GM06990 (cell line): ENCODE measurements at regions not wholly inside any gene's neighbourhood (a gene's known extent, or its start where the extent isn't known, plus 50 kb on each side); places are given as distances from the start of the nearest gene placed in this dataset.

Source experiments
- DNase-seq: peaks from one replicate; pipeline ENCODE4 v3.0.0-alpha.2; 2011; ENCODE audit not compliant: insufficient read length; ENCODE audit errors: extremely low read depth
- H3K27me3 ChIP-seq: replicated peaks from 2 replicates; pipeline ENCODE4 v1.6.0; 2011; ENCODE audit warnings: low read length; ENCODE audit not compliant: control insufficient read depth, insufficient read depth
- H3K36me3 ChIP-seq: 2 replicates; pipeline ENCODE4 v1.5.1; 2011; ENCODE audit warnings: low read length; ENCODE audit not compliant: control insufficient read depth, insufficient read depth
- H3K4me3 ChIP-seq: replicated peaks from 2 replicates; pipeline ENCODE4 v1.5.1; 2011; ENCODE audit warnings: low read depth, mild to moderate bottlenecking, control low read depth, low read length
- CTCF ChIP-seq: IDR thresholded peaks from 2 replicates; pipeline ENCODE4 v1.5.1; 2011; ENCODE audit warnings: low read length, control low read depth, mild to moderate bottlenecking, inconsistent platforms; ENCODE audit not compliant: insufficient read depth, poor library complexity, severe bottlenecking

DNA sequence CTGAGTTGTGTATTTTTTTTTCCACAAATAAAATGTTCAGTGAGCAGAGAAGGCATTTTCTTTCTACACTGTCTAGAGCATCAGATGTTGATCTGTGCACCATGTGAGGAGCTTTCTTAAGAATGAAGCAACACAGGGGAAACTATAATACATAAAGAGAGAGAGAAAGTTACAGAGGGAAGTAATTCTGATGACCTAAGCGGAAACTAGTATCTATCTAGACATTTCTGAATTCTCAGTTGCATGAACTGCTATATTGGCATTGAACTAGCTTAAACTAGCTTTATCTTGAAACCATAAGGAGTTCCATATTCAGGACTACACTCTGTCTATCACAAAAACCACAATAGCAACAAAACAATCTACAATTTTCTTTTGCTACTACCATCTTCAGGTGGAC lies 822.4 kb downstream of the VGLL3 start:
- no peak for DNase-seq
- Histone ChIP-seq H3K27me3 (no peaks in the 10 kb centered on the region), H3K36me3 (no peaks in the 10 kb centered on the region), H3K4me3 (no peak overlapping the region)
- TF ChIP-seq CTCF = no peak

DNA sequence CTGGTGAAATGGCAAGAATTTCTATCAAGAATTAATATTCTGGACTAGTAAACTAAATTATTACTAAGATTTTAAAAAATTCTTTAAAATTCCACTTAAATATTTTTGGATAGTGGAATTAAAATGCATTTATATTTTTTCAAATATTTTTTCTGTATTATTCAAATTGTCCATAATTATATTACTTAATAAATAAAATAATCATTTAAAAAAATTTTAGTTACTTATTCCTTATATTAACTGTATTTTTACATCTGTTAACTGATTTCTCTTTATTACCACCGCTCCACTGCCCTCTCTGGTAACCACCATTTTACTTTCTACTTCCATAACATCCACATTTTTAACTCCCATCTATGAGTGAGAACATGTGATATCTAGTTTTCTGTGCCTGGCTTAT lies 828.4 kb downstream of the VGLL3 start:
- no peaks in the 10 kb centered on the region for H3K36me3 ChIP-seq
- no peak for TF ChIP-seq CTCF
- H3K27me3 ChIP-seq = no peaks in the 10 kb centered on the region
- H3K4me3 ChIP-seq = no peak overlapping the region
- DNase-seq = no peak

DNA sequence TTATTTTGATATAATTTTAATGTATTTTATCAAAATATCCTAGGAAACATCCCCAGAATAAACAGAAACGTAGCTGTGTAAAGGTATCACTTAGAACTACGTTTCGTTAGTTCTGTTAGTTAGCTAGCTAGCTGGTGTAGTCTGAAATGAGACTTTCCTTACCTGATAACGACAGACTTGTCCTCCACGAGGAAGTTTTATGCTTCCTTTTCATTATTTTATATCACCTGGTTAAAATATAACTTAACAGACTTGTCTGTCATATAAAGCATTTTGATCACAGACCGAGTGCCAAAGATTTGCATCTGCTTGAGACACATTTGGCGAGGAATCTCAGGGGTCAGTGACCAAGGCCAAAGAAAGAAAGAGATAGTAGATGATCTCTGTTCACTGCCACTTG lies 829.5 kb downstream of the VGLL3 start:
- Histone ChIP-seq H3K27me3 (no peaks in the 10 kb centered on the region), H3K36me3 (no peaks in the 10 kb centered on the region), H3K4me3 (no peak overlapping the region)
- DNase-seq = no peak
- no peak for TF ChIP-seq CTCF

DNA sequence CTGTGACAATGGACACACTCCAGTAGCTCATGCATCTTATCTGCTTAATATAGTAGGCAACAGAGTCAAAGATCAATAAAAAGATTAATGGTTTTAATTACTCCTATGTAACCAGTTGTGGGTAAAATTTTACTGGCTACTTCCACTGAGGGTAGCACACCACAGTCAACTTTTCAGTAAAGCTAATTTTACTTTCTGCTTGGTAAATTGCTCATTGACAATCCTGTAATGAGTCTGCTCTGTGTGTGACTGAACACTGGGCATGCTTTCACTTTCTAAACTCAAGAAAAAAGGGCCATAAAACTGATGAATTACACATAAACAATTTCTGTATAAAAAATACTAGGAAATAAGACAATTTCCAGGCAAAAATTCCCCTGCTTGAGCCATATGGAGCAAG lies 838.3 kb downstream of the VGLL3 start:
- no peaks in the 10 kb centered on the region for H3K27me3 ChIP-seq
- TF ChIP-seq CTCF = no peak
- no peak overlapping the region for H3K4me3 ChIP-seq

DNA sequence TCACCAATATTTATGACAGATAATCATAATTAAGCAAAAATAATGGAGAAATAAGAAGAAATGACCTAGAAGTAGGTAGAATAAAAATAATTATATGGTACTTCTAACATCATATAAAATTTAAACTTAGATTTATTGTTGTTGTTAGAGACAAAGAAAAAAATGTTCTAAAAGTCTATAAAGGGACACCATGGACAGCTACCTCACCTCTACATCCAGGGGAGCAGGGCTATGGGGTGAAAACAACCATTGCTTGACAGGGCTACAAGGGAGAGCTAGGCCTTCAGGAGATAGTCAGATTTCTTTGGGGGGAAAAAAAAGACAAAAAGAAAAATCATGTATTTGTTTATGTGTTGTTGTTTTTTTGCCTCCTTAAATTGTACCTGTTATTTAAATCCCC lies 841.9 kb downstream of the VGLL3 start:
- H3K36me3 ChIP-seq = no peaks in the 10 kb centered on the region
- TF ChIP-seq CTCF = no peak
- no peak for DNase-seq
- H3K4me3 ChIP-seq = no peak overlapping the region
- no peaks in the 10 kb centered on the region for H3K27me3 ChIP-seq

More for the DNA sequence above, 838.3 kb downstream of the VGLL3 start:
- DNase-seq = no peak
- no peaks in the 10 kb centered on the region for H3K36me3 ChIP-seq

- Histone ChIP-seq H3K27me3 (no peaks in the 10 kb centered on the region), H3K36me3 (no peaks in the 10 kb centered on the region), H3K4me3 (no peak overlapping the region)
- no peak for DNase-seq
- no peak for TF ChIP-seq CTCF
Measured at GRCh38 chr3:86147119-86147518, 843.8 kb downstream of the VGLL3 start.
